Ascending aorta (tissue), 2 donors: ENCODE measurements at regions not wholly inside any gene's neighbourhood (a gene's known extent, or its start where the extent isn't known, plus 50 kb on each side); places are given as distances from the start of the nearest gene placed in this dataset.

Experiments
- DNase-seq, 2 donors: peaks; one replicate each; pipeline ENCODE4 v3.0.0-alpha.2; 2019; ENCODE audit warnings: low spot score in 2 of 2
- H3K27ac ChIP-seq, 2 donors: fragments of 200-600 bp; sonication (generic); one replicate each; pipeline ENCODE4 v1.5.1; 2016 to 2017; ENCODE audit warnings: mild to moderate bottlenecking in 1 of 2
- H3K27me3 ChIP-seq: fragments of 200-600 bp; sonication (generic); one replicate; pipeline ENCODE4 v1.5.1; 2017
- H3K36me3 ChIP-seq, 2 donors: fragments of 200-600 bp; sonication (generic); one replicate each; pipeline ENCODE4 v1.5.1; 2016
- H3K4me1 ChIP-seq, 2 donors: fragments of 200-600 bp; sonication (generic); one replicate each; pipeline ENCODE4 v1.5.1; 2016 to 2017; ENCODE audit warnings: mild to moderate bottlenecking in 1 of 2
- H3K4me3 ChIP-seq, 2 donors: fragments of 200-600 bp; sonication (generic); one replicate each; pipeline ENCODE4 v1.5.1; 2016 to 2017; ENCODE audit warnings: mild to moderate bottlenecking in 1 of 2
- H3K9me3 ChIP-seq, 2 donors: fragments of 200-600 bp; sonication (generic); one replicate each; pipeline ENCODE4 v1.5.1; 2016
- CTCF ChIP-seq, 3 experiments: fragments of 200-600 bp in 2 of 3; fragments of 450-650 bp in 1 of 3; sonication (generic) in 2 of 3; IDR thresholded peaks; one replicate each; pipeline ENCODE4 v1.5.1; 2016 to 2019; ENCODE audit warnings: antibody characterized with exemption in 3 of 3, mild to moderate bottlenecking in 1 of 3, moderate library complexity in 1 of 3
- intact Hi-C: fragments of 100-400 bp; cut with DNase I; formaldehyde crosslinking; loops from one replicate; pipeline ENCODE4 v1.15.1; 2023

- no peaks in the 10 kb centered on the region for H3K4me1 ChIP-seq
- no peaks in the 10 kb centered on the region for H3K9me3 ChIP-seq
- H3K4me3 ChIP-seq: no peak overlapping the region
- no peak for DNase-seq
- no peak for TF ChIP-seq CTCF (IDR thresholded peaks at IDR 0.05)
- H3K27me3 ChIP-seq: no peaks in the 10 kb centered on the region
- H3K27ac ChIP-seq: no peak overlapping the region
- intact Hi-C loops: no loop called here
- no peaks in the 10 kb centered on the region for H3K36me3 ChIP-seq
Measured at GRCh38 chr15:79765081-79765480, 131.7 kb downstream of the MTHFS start.

- no peak for TF ChIP-seq CTCF (IDR thresholded peaks at IDR 0.05)
- intact Hi-C loops: no loop called here
- no peak overlapping the region for H3K27ac ChIP-seq
- no peak for DNase-seq
- H3K27me3 ChIP-seq: no peaks in the 10 kb centered on the region
- H3K9me3 ChIP-seq: no peaks in the 10 kb centered on the region
- no peak overlapping the region for H3K4me3 ChIP-seq
- H3K4me1 ChIP-seq: no peaks in the 10 kb centered on the region
- no peaks in the 10 kb centered on the region for H3K36me3 ChIP-seq
Measured at GRCh38 chr15:79769069-79769481, 127.7 kb downstream of the MTHFS start.

- Histone ChIP-seq H3K4me1 (no peaks in the 10 kb centered on the region), H3K9me3 (no peaks in the 10 kb centered on the region), H3K27me3 (no peaks in the 10 kb centered on the region), H3K27ac (no peak overlapping the region), H3K36me3 (no peaks in the 10 kb centered on the region), H3K4me3 (no peak overlapping the region)
- intact Hi-C loops: no loop called here
- TF ChIP-seq CTCF (IDR thresholded peaks at IDR 0.05): no peak
- no peak for DNase-seq
Measured at GRCh38 chr15:79769933-79770759, 126.7 kb downstream of the MTHFS start.

GRCh38 chr15:79773128-79773527 is 123.7 kb downstream of the MTHFS start:
- no peak for DNase-seq
- intact Hi-C loops: no loop called here
- no peaks in the 10 kb centered on the region for H3K9me3 ChIP-seq

GRCh38 chr15:79775821-79776220 is 121.0 kb downstream of the MTHFS start:
- Histone ChIP-seq H3K9me3 (no peaks in the 10 kb centered on the region), H3K4me1 (no peaks in the 10 kb centered on the region), H3K36me3 (no peaks in the 10 kb centered on the region), H3K27ac (no peak overlapping the region), H3K4me3 (no peak overlapping the region), H3K27me3 (no peaks in the 10 kb centered on the region)
- DNase-seq: no peak
- intact Hi-C loops: no loop called here
- no peak for TF ChIP-seq CTCF (IDR thresholded peaks at IDR 0.05)

More at GRCh38 chr15:79773128-79773527, 123.7 kb downstream of the MTHFS start:
- H3K27ac ChIP-seq: no peak overlapping the region
- no peaks in the 10 kb centered on the region for H3K27me3 ChIP-seq
- H3K36me3 ChIP-seq: no peaks in the 10 kb centered on the region
- H3K4me3 ChIP-seq: no peak overlapping the region
- H3K4me1 ChIP-seq: no peaks in the 10 kb centered on the region
- no peak for TF ChIP-seq CTCF (IDR thresholded peaks at IDR 0.05)
